GM19328 (cell line): ENCODE measurements at regions not wholly inside any gene's neighbourhood (a gene's known extent, or its start where the extent isn't known, plus 50 kb on each side); places are given as distances from the start of the nearest gene placed in this dataset.
A peak's percentile ranks its signal among the peaks of the same experiment; 100 is the strongest.
"Not testable (repeated sequence)": the region's sequence is repeated elsewhere in the genome, so short reads cannot be mapped to it uniquely, and the experiment has no call there.

Experiments used
- ATAC-seq: cut with Tn5 transposase; IDR thresholded peaks from one replicate; pipeline ENCODE4 v1.9.1; 2021; ENCODE audit warnings: mild to moderate bottlenecking, moderate library complexity; ENCODE audit not compliant: unreplicated experiment

GRCh38 chr6:137798261-137798660, 68.8 kb upstream of the TNFAIP3 start:
- ATAC-seq: no peak

- no peak for ATAC-seq
These were observed 68.2 kb upstream of the TNFAIP3 start for GRCh38 chr6:137798846-137799245.

- no peak for ATAC-seq
These were observed 67.0 kb upstream of the TNFAIP3 start for GRCh38 chr6:137799950-137800568.

GRCh38 chr6:137800762-137801161, 66.3 kb upstream of the TNFAIP3 start:
- ATAC-seq: no peak

GRCh38 chr6:137801352-137802114, 65.5 kb upstream of the TNFAIP3 start:
- no peak for ATAC-seq

- ATAC-seq: no peak
These were observed 64.5 kb upstream of the TNFAIP3 start for GRCh38 chr6:137802408-137803182.

- no peak for ATAC-seq
These were observed 62.4 kb upstream of the TNFAIP3 start for GRCh38 chr6:137804637-137805036.

GRCh38 chr6:137805622-137806021, 61.4 kb upstream of the TNFAIP3 start:
- no peak for ATAC-seq

GRCh38 chr6:137806914-137807682, 60.0 kb upstream of the TNFAIP3 start:
- ATAC-seq: no peak

- ATAC-seq: no peak
These were observed 58.9 kb upstream of the TNFAIP3 start for GRCh38 chr6:137808191-137808590.

- ATAC-seq: no peak
These were observed 58.2 kb upstream of the TNFAIP3 start for GRCh38 chr6:137808836-137809315.

GRCh38 chr6:137809895-137810553, 57.0 kb upstream of the TNFAIP3 start:
- ATAC-seq: not testable (repeated sequence)

GRCh38 chr6:137810554-137811120, 56.4 kb upstream of the TNFAIP3 start:
- ATAC-seq: no peak

- peak; percentile 97 for ATAC-seq
These were observed 55.7 kb upstream of the TNFAIP3 start for GRCh38 chr6:137811121-137811915.

- no peak for ATAC-seq
These were observed 55.0 kb upstream of the TNFAIP3 start for GRCh38 chr6:137811916-137812553.

- ATAC-seq: no peak
These were observed 53.6 kb upstream of the TNFAIP3 start for GRCh38 chr6:137813308-137813970.

GRCh38 chr6:137814030-137814429, 53.0 kb upstream of the TNFAIP3 start:
- not testable (repeated sequence) for ATAC-seq

- ATAC-seq: no peak
These were observed 51.4 kb upstream of the TNFAIP3 start for GRCh38 chr6:137815692-137816091.
